Fibroblast of skin of right quadriceps (primary cell): ENCODE measurements at regions not wholly inside any gene's neighbourhood (a gene's known extent, or its start where the extent isn't known, plus 50 kb on each side); places are given as distances from the start of the nearest gene placed in this dataset.

Experiments
- DNase-seq: peaks from one replicate; pipeline ENCODE4 v3.0.0-alpha.2; 2013

DNA sequence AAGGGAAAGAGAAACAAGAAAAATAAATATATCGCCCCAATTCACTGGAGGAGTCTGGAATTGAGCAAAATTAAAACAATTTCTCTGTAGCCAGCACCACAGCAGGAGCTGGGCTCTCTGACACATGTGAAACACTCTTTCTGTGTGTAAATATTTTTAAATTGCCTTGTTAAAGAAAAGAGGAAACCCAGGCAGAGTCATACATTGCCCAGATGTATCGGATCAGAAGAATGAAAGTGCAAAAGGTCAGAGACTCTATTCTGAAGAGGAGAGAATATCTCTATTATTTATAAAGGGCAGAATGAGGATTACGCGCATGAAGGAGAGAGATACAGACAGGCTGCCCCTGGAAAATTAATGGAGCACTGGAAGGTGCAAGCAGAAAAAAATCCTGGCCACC lies 127.0 kb upstream of the MAN1A1 start:
- DNase-seq = no peak

DNA sequence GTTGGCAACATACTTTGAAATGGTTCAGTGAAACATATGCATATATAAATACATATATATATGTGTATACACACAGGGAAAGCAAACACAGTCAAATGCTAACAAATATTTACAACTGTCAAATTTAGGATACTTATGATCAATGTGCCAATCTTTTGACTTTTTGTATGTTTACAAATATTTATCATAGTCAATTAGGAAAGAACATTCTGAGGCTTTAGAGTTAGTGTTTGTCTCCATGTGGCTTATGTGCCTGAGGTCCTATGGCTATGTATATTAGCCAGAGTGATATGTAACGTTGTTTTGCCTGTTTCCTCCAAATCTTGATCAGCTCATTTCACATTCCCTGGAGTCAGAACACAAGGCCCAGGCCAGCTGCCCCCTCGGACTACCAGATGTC lies 126.5 kb upstream of the MAN1A1 start:
- DNase-seq = no peak

DNA sequence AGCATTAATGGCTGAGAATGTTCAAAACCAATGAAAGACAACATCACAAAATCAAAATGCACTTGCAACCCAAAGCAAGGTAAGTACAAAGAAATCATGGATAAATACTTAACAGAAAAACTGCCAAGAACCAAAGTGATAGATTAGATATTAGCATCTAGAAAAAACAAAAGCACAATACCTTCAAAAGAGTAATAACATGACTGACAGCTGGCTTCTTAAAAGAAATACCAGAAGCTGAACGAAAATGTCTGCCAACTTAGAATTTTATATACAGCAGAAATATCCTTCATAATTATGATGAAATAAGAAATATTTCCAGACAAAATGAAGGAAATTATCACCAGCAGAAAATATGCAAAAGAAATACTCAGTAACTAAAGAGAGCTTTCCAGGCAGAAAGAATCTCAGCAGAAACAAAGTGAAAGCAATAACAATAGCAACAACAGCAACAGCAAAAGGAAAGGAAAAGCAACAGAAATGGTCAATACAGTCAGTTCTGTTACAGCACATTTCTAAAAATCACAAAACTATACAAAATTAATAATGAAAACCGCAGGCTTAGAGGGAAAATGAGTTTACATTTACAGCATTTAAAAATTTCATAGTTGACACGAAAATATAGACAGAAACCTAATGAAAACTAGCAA lies 121.5 kb upstream of the MAN1A1 start:
- DNase-seq = no peak

DNA sequence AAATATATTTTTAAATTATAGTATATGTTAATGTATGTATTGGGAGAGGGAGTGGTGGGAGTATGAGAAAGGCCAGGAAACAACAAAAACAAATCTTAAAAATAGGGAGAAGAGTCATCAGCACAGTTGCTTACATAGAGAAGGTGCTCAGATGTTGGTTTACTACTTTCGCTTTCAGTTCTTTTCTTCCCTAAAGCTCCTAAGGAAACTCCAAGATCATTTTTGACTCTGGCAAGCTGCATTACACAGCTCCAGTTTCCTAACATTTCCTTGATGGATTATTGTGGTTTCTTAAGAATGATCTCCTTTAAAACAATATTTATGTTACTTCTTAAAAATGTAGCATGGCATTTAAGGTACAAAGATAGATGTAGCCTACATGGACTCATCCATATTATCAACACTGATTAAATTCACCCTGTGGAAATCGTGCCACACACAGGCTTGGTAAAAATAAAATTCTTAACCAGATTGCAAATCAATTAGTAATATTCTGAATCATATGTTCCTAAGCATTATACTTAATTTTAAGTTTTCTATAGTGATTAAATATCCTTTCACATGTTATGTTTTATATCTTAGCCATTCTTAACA lies 118.0 kb upstream of the MAN1A1 start:
- peak; percentile 28 for DNase-seq

DNA sequence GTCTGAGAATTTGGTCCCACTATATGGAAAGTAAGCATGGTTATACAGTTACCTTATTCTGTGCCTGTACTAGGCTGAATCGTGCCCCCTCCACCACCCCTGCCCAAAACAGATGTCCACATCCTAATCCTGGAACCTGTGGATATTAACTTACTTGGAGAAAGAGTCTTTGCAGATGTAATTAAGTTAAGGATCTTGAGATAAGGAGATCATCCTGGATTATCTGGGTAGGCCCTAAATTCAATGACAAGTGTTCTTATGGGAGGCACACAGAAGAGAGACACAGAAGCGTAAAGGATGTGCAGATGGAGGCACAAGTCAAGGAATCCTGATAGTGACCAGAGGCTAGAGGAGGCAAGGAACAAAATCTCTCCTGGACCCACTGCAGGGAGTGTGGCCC lies 116.7 kb upstream of the MAN1A1 start:
- no peak for DNase-seq

DNA sequence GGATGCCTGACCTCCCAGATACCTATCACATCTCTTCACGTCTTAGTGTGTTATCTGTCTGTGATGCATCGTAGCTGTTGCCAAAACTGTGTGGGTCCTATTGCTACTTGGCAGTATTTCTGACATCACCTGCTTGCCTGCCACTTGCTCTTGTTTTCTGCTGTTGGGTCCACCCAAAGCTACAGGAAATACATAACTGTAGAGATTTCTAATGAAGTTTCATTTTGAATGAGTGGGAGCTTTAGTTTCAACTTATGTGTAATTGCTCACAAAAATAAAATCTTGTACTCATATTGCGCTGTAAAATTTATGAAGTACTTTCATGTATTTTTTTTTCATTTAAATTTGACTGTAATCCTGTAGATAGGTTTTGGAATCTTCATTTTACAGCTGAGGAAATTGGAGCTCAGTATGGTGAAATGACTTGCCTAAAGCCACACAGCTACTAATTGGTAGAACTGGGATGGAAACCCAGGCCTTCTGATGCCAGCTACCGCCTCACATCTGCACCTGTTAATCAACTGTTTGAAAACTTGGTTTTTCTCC lies 113.6 kb upstream of the MAN1A1 start:
- no peak for DNase-seq

DNA sequence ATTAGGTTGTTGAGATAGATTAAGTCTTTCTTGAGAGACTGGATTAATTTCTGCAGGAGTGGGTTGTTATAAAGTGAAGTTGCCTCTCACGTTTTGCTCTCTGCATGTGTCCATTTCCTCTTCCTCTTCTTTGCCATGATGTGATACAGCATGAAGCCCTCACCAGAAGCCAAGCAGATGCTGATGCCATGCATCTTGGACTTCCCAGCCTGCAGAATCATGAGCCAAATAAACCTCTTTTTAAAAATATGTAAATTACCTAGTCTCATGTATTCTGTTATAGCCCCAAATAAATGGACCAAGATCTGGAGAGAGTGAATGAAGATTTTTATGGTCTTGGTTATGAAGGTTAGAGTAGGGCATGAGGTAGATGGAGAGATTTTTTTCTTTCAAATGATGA lies 111.6 kb upstream of the MAN1A1 start:
- no peak for DNase-seq

DNA sequence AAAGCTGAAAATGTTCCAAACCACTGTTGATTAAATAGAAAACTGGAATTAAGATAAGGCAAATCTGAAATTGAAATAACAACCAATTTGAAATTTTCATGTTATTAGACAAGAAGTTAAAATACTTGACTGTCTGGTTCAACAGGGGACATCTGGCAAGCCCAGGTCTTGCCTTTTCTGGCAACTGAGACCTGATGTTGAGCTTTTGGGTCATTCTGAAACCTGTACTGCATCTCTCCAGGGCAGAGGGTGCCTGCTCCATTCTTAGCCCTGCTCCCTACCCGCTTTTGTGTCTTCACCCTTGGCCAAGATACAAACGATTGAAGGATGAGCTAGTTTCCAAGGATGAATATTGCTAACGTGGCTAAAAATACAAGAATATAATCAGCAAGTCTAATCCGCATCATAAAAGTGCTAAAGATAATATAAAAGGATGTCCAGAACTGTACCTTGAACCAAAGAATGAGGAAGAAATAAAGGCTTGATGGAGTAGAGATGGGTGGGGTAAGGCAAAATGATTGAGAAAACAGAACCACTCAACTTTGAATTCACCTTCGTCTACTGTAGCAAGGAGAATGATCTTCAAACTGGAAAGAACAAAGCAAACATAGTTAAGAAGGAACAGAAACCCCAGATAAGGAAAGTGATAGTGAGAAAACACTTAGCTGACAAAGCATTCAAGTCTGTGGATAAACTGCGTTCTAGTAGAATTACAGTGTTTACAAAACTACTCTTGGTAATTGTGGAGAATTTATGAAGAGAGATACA lies 109.8 kb upstream of the MAN1A1 start:
- no peak for DNase-seq

DNA sequence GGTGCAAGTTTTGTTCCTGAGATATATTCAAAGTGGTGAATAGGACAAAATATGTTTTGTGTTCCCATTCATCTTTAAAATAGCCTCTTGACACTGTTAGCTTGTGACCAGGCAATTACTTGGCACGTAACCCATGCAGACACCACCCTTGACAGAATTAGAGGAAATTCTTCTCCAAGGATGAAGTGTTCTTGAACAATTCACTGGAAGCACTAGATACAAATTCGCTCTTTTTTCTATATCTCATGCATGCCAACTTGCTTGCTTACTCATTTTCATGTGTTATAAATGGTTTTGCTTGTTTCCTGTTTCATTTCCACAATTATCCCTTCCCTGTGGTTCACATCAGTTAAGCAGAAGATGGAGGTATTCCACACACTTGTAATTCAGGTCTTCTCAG lies 105.2 kb upstream of the MAN1A1 start:
- no peak for DNase-seq

DNA sequence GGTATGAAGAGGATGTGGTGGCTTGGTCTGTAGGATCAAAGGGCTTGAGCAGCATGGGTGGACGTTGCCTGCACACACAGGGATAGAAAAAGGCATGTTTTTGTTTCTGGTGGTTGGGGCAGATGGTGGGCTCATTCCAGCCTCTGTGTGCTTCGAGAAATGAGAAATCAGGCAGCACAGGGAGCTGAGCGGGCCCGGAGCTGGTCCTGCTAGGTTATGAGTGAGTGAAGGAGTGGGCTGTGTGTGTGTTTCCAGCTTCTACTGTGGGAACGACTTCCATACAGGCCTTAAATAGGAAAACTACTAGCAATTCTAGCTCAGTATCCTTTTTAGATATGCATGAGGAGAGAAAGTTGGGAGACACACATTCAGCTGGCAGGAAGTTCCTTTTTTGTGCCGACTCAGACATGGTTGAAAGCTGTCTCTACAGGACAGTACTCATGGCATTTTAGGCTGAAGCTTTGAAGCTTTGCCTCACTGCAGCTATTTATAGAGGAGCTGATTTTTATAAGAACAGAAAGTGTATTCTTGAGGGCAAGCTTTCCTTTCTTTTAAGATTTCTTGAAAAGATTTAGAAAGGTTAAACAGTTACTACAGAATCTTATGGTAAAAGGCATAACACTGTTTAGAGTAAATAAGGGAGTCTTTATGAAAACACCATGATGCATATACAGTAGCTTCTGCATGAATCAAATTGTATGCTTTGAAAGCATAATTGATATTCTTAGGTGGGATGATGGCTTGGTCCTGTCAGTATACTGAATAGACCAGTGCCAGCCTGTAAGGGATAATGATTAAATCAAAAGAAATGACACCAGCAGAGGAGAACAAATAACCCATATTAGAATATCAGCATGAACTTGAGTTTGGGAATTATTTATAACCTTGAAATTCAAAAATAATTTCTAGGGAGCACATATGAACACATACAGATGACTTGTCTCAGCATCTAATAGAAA lies 104.0 kb upstream of the MAN1A1 start:
- no peak for DNase-seq

DNA sequence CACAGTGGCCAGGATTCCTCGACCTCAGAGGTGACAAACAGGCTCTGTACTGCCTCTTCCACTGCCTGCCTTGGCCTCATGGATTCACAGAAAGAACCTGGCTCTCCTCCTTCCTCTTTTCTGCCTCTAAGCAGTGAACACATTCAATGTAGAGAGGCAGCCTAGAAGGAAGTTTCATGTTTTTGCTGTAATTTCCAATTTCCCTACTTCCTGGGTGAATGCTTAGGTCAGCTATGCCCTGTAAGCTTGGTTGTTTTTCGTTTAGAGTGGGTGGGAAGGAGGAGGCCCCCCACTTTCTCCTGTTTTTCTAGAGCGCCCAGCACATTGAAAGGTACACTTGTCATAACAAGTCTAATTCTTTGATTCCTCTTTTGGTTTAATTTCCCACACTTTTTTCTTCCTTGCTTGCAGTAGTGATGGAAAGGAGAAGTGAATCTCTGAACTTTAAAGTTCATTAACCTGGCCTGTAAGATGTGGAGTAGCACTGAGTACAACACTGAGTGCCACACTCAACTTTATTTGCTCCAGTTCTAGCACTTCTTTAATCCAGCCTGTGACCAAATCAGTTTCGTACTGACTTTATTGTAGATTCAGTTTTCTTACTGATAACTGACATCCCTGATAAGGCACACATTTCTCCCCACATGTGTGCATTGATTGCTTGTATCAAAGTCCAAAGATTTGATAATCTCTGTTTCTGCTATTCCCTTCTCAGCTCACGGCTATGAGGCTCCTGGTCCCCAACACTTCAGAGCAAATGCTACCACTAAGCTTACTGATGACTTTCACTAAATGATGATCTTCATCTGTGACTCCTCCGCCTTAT lies 100.0 kb upstream of the MAN1A1 start:
- DNase-seq = no peak

DNA sequence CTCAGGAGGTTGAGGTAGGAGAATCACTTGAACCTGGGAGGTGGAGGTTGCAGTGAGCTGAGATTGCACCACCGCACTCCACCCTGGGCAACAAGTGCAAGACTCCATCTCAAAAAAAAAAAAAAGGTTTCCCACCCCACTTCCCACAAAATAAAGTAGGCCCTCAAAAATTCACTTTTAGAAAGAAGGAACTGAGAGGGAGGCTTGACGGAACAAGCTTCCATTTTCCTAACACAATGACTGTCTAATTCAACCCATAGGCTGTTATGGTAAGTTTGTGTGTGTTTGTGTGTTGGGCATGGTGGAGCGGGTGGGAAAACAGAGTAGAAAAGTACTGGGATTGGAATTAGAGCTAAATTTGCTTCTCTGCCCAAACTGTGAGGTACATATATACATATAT lies 98.4 kb upstream of the MAN1A1 start:
- DNase-seq = no peak

DNA sequence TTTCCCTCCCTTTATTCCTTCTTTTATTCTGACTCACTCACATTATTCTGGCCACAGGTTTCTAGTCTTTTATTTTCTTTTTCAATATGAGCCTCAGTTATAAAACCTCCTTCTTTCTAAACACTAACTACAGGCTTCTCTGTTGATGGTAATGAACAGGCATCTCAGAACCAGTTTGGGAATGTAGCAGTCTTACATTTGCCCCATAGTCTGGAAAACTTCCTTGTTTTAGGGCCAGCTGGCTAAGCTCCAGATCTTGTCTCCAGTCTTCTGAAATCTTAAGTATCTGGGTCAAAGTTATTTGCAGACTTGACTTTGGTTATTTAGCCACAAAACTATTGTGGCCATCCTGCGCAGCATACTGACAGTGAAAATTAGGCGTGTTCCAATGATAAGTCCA lies 97.0 kb upstream of the MAN1A1 start:
- peak; percentile 85 for DNase-seq

DNA sequence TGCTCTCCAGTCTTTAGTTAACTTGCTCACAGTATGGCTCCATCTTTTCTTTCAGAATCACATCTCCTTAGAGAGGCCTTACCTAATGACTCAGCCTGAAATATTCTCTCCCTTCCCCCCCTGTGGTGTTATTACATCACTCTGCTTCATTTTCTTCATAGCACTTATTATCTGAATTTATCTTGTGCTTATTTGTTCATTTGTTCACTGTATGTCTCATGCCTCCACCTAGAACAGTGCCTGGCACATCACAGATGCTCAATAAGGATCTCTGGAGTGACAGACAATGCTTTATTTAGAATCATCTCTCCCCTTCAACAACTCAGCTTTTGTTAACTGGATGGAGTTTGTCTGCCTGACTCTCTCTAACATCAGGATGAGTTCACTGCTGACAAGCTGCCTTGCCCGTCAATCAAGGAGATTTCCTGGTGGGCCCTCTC lies 96.6 kb upstream of the MAN1A1 start:
- peak; percentile 84 for DNase-seq

DNA sequence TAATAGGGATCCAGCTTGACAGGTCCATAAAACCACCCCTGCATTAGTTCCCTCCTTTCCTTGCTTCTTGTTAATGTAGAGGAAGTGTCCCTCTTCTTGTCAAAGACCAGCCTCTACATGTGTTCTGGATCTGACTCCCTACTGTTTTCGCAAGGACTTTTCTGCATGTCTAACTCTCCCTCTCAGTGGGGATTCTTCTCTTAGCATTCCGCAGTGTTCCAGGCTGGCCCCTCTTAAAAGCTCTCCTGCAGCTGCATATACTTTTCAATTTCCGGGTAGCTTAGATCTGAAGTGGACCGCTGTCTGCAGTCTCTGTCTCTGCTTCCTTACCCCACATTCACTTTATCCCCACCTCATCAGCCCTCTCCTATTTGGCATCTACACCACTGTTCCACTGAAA lies 96.1 kb upstream of the MAN1A1 start:
- no peak for DNase-seq

DNA sequence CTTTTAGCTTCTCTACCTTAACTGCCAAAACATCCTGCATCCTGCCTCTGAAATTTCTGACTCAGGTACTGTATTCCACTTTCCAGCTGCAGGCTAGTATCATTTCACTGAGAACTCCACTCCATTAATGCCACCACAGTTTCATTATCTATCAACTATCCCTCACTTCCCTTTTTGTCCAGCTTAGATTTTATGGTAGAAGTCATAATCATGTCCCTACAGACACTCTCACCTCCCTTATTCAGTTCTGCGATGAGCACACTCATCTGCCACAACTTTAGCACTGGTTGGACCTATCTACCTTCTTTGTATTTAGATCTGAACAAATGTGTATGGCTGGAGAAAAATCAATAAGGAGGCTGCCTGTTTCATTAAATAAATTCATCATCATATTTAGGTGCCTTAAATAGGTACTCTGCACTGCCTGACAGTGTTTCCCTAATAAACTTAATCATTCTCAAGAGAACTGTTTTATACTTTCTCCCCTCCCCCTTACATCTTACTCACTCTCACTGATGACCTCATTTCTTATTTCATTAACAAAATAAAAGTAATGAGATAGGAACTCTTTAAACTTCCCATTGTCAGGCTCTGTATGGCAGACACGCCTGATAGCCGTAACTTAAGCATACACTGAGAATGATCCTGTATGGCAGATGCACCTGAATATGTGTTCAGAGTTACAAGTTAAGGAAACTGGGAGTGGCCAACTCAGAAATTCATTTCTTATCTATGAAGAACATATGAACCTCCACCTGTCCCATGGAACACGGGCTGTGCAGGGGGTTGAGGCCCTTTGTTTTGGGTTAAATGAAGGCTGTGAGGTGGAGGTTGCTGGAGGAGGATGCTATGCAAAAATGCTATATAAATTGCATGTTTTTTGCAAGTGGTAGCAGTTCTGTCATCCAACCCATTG lies 95.3 kb upstream of the MAN1A1 start:
- peak; percentile 8 for DNase-seq

DNA sequence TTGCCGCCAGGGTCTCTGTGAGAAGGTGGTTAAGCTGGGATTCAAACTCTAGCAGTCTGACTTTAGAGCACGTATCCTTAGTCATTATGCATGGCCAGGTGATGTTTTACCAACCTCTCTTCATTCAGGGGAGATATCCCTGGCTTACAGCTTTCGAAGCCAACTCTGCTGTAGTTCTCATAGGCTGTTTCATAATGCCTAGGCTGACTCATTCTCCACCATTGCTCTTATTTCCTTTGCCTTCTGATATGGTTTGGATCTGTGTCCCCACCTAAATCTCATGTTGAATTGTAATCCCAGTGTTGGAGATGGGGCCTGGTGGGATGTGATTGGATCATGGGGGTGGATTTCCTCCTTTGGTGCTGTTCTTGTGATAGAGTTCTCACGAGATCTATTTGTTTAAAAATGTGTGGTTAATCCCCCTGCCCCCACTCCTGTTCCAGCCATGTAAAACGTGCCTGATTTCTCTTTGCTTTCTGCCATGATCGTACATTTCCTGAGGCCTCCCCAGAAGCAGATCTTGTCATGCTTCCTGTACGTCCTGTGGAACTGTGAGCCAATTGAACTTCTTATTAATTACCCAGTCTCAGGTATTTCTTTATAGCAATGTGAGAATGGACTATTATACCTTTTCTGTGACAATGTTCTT lies 94.6 kb upstream of the MAN1A1 start:
- DNase-seq = peak; percentile 8

DNA sequence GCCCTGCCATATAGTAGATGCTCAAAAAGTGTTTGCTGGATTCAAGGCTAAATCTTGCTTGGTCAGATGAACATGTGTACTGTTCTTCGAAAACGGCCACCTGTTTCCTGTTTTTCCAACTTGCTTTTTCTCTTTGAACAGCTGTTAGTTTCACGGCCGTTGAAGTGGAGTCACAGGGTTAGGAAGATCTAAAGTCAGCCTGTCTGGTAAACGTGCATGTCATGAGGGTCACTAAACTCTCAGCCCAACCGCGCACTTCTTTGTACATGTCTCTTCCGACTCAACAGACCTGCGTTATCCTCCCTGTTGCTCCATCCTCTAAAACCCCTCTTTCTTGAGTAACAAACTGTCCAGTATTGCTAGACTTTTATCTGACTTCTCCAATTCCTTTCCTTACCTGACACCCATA lies 93.2 kb upstream of the MAN1A1 start:
- no peak for DNase-seq

DNA sequence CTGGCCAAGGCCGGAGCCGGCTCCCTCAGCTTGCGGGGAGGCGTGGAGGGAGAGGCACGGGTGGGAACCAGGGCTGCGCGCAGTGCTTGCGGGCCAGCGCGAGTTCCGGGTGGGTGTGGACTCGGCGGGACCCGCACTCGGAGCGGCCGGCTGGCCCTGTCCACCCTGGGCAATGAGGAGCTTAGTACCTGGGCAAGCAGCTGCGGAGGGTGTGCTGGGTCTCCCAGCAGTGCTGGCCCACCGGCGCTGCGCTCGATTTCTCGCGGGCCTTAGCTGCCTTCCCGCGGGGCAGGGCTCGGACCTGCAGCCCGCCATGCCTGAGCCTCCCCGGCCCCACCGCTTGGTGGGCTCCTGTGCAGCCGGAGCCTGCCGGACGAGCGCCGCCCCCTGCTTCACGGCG lies 91.4 kb upstream of the MAN1A1 start:
- DNase-seq = no peak

DNA sequence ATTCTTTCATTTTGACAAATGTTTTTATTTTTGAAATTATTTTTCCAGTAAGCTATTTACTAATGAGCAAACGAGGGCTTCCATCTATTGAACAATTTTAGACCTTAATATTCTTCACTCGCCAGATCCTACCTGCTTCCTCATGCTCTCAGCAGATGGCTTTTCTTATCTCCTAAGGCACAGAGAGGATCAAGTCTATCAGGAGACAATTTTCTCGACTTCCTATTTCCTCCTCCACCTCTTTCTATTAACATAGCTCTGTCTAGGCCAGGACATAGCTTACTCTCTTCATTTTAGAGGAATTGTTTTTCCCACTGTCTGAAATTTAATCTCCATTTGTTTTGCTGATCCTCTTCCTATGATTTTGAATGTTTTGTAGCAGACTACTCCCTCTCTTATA lies 87.0 kb upstream of the MAN1A1 start:
- DNase-seq = no peak
